OCI-LY3 (cell line): ENCODE measurements at regions not wholly inside any gene's neighbourhood (a gene's known extent, or its start where the extent isn't known, plus 50 kb on each side); places are given as distances from the start of the nearest gene placed in this dataset.

Experiments
- EZH2phosphoT487 ChIP-seq: fragments of 200-600 bp; shearing (Covaris generic); IDR thresholded peaks from 2 replicates; pipeline ENCODE4 v1.6.1; 2018; ENCODE audit warnings: antibody characterized with exemption, mixed run types, low read depth
- TF ChIP-seq, protein P1 (sequence below): fragments of 200-600, 300-600 bp; sonication (generic); IDR thresholded peaks from 2 replicates; pipeline ENCODE4 v1.5.1; 2014; ENCODE audit warnings: antibody characterized with exemption, low read length, low read depth

- TF ChIP-seq, protein P1, sequence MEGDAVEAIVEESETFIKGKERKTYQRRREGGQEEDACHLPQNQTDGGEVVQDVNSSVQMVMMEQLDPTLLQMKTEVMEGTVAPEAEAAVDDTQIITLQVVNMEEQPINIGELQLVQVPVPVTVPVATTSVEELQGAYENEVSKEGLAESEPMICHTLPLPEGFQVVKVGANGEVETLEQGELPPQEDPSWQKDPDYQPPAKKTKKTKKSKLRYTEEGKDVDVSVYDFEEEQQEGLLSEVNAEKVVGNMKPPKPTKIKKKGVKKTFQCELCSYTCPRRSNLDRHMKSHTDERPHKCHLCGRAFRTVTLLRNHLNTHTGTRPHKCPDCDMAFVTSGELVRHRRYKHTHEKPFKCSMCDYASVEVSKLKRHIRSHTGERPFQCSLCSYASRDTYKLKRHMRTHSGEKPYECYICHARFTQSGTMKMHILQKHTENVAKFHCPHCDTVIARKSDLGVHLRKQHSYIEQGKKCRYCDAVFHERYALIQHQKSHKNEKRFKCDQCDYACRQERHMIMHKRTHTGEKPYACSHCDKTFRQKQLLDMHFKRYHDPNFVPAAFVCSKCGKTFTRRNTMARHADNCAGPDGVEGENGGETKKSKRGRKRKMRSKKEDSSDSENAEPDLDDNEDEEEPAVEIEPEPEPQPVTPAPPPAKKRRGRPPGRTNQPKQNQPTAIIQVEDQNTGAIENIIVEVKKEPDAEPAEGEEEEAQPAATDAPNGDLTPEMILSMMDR, result no peak
- TF ChIP-seq EZH2phosphoT487, result no peak
Measured at GRCh38 chr1:232557502-232558191, 72.3 kb downstream of the SIPA1L2 start.
